Neuron (in vitro differentiated cells): ENCODE measurements at regions not wholly inside any gene's neighbourhood (a gene's known extent, or its start where the extent isn't known, plus 50 kb on each side); places are given as distances from the start of the nearest gene placed in this dataset.

ENCODE experiments used
- H2AFZ ChIP-seq: one replicate; pipeline ENCODE4 v1.6.1; 2013; ENCODE audit warnings: low read depth, mild to moderate bottlenecking, inconsistent platforms, low read length, moderate library complexity
- H3K27me3 ChIP-seq: one replicate; pipeline ENCODE4 v1.6.1; 2013; ENCODE audit warnings: low read length; ENCODE audit not compliant: insufficient read depth
- H3K36me3 ChIP-seq: one replicate; pipeline ENCODE4 v1.6.1; 2013; ENCODE audit warnings: low read length; ENCODE audit not compliant: insufficient read depth
- H3K4me1 ChIP-seq: one replicate; pipeline ENCODE4 v1.6.1; 2013; ENCODE audit warnings: low read length; ENCODE audit not compliant: insufficient read depth
- H3K4me3 ChIP-seq: 2 replicates; pipeline ENCODE4 v1.5.1; 2013; ENCODE audit warnings: mild to moderate bottlenecking, low read length, moderate library complexity
- H3K9me3 ChIP-seq: one replicate; pipeline ENCODE4 v1.6.1; 2013; ENCODE audit warnings: low read length

DNA sequence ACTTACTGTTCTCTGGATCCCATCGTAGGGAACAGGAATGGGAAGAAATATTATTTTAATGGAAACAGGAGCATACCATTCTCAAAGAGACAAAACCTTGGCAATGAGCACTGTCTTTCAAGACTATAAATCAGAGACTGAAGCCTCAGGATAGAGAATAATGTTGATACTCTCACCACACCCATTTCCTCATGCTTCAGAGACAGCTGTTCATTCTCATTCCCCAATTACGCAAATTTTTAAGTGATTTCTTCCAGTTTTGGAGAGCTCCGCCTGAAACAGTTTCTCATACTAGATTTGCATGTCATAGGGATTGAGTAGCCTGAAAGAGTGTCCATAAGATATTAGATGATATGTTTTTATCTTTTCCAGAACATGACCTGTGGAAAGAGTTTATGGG, 290.5 kb upstream of the RASA1 start:
- Histone ChIP-seq H2AFZ (no peak overlapping the region), H3K27me3 (no peaks in the 10 kb centered on the region), H3K36me3 (no peaks in the 10 kb centered on the region), H3K9me3 (no peaks in the 10 kb centered on the region), H3K4me1 (no peaks in the 10 kb centered on the region), H3K4me3 (no peak overlapping the region)

DNA sequence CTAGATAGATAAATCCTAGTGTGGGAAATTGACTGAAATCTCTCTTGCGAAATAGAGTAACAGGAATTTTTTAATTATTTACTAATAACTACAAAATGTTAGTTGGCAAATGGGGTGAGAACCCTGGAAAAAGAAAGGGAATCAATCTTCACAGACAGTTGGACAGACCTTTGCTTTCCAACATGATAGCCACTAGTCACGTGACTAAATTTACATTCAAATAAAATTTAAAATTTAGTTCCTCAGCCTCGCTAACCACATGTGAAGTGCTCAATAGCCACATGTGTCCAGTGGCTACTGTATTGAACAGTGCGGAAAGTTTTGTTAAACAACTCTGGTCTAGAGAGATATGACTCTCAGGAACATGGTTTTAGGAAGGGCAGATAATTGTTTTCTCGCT, 289.9 kb upstream of the RASA1 start:
- Histone ChIP-seq H3K27me3 (no peaks in the 10 kb centered on the region), H3K4me1 (no peaks in the 10 kb centered on the region), H3K9me3 (no peaks in the 10 kb centered on the region), H3K36me3 (no peaks in the 10 kb centered on the region), H3K4me3 (no peak overlapping the region), H2AFZ (no peak overlapping the region)

DNA sequence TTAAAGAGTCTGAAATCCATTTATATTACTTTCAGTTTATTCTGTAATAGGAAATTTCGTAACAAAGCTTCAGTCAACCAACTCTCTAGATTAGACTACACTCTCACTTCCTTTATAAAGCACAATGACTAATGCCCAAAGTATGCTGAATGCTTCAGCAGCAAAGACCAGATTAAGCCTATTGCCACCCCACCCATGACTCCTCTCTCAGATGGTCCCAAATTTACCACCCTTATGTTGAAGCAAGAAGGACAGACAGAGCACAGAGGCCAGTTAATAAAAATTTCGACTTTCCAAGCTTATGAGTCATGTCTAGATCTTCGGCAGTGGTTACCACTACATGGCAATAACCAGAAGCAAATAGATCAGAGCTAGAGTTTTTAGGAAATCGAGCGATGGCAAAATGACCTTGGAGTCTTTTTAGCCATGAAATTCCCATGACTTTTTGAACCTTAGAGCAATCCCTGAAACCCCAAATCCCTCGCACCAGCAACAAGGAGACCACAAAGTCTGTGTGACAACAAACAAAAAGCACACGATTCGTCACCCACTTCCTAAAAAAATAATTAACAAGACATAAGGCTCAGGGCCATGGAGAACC, 287.8 kb upstream of the RASA1 start:
- Histone ChIP-seq H3K9me3 (no peaks in the 10 kb centered on the region), H3K27me3 (no peaks in the 10 kb centered on the region), H3K4me3 (no peak overlapping the region), H2AFZ (no peak overlapping the region), H3K4me1 (no peaks in the 10 kb centered on the region), H3K36me3 (no peaks in the 10 kb centered on the region)

DNA sequence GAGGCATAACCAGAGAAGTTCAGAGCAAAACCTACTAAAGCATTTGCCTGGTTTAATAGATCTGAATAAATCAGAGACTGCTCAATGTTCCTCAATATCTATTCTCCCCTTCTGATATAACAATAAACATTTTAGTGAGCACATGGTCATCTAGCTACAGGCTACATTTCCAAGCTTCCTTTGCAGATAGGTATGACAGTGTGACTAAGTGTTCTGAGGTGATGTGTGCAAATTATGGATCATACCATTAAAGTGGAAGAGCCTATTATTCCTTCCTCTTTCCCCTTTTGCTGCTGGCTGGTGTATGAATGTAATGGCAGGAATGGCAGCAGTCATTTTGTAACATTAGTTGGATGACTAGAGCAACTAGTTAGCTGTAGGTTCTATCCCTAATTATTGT, 285.8 kb upstream of the RASA1 start:
- Histone ChIP-seq H3K36me3 (no peaks in the 10 kb centered on the region), H3K9me3 (no peaks in the 10 kb centered on the region), H2AFZ (no peak overlapping the region), H3K4me1 (no peaks in the 10 kb centered on the region), H3K27me3 (no peaks in the 10 kb centered on the region), H3K4me3 (no peak overlapping the region)

DNA sequence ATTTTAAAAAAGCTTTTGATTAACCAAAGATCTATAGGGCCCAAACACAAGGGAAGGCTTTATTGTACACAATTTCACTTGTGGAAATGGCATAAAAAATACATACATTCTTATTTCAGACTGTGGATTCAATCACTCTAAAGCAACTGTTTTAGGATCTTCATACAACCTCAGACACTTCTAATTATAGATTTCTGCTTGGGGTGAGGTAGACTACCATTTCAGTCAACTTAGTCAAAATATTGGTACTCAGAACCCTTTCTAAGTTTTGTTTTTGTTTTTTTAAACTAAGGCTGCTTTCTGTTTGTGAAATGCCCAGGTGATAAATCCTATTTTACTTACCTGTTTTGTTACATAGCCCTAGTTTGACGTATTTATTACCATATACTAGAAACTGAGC, 284.5 kb upstream of the RASA1 start:
- Histone ChIP-seq H3K9me3 (no peaks in the 10 kb centered on the region), H3K4me3 (no peak overlapping the region)

DNA sequence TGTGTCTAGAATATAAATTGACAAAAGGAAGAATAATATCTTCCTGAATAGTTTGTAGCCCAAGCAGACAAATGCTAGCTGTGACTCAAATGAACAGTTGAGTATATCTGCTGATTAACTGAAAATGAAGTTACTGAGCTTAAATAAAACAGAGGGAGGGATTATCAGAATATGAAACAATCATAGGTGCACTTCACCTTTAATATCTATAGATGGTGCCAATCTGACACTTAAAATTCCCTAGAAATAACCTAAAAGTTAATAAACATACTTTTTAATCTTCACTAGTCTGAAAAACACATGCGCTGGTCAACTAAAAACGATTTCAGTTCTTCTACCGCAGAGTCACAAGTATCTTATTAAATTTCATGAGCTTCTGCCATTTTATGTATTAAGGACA, 280.8 kb upstream of the RASA1 start:
- H3K4me1 ChIP-seq, result no peaks in the 10 kb centered on the region
- H3K9me3 ChIP-seq, result no peaks in the 10 kb centered on the region
- no peak overlapping the region for H2AFZ ChIP-seq
- no peaks in the 10 kb centered on the region for H3K27me3 ChIP-seq
- H3K36me3 ChIP-seq, result no peaks in the 10 kb centered on the region
- no peak overlapping the region for H3K4me3 ChIP-seq

More for the DNA sequence above, 284.5 kb upstream of the RASA1 start:
- Histone ChIP-seq H3K4me1 (no peaks in the 10 kb centered on the region), H3K36me3 (no peaks in the 10 kb centered on the region), H3K27me3 (no peaks in the 10 kb centered on the region), H2AFZ (no peak overlapping the region)

DNA sequence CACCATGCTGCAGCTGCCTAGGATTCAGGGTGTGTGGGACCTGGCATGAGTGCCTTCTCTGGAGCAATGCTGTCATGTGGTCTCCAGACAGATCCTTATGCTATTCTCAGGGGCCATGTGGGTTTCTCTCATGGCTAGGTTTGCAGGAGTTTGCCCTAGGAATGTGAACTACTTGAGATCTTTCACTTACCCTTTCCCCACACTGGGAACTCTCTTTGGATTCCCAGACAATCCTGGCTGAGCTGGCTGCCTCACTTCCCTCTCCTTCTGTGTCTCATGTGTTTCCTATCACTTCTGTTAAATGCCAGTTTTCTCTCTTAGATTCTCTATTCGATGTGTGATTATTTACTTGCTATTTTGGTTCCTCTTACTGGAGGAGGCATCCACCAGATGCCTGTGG, 270.2 kb upstream of the RASA1 start:
- Histone ChIP-seq H3K4me3 (no peak overlapping the region), H2AFZ (no peak overlapping the region), H3K4me1 (no peaks in the 10 kb centered on the region), H3K27me3 (no peaks in the 10 kb centered on the region), H3K36me3 (no peaks in the 10 kb centered on the region), H3K9me3 (no peaks in the 10 kb centered on the region)

DNA sequence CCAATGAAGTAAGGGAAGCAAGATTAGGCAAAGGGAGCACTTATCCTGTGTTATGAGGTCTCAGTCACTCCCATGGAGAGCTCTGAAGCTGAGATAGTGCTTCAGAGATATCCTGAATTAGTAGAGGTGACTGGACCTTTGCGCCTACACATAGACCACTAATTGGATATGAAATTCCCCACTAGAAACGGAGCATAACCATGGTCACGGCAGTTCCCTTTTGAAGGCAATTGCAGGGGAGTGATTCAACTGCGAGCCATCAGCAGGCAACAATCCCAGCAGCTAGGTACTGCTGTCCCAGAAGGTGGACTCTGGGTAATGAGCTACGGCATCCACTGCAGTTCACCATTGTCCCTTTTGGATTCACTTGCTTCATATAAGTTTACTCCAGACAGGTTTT, 267.7 kb upstream of the RASA1 start:
- no peaks in the 10 kb centered on the region for H3K27me3 ChIP-seq
- H3K4me1 ChIP-seq, result no peaks in the 10 kb centered on the region
- no peaks in the 10 kb centered on the region for H3K9me3 ChIP-seq
- H3K36me3 ChIP-seq, result no peaks in the 10 kb centered on the region
- H2AFZ ChIP-seq, result no peak overlapping the region
- H3K4me3 ChIP-seq, result no peak overlapping the region

DNA sequence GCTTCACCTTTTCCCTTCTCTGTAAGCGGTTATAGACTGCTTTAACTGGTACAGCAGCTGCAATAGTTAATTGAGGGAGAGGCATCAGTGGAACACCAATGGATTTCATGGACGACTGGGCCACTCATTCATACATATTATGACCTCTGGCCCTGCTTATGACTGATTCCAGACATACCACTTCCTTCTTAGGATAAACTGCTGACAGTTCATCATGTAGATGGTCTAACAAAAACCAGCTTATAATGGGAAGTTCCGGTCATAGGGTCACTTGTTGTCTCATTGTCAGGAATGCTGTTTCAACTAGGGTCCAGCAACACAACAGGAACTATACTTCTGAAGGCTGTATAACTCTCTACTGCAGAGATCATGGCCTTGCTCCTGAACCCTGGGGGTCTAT, 265.2 kb upstream of the RASA1 start:
- no peaks in the 10 kb centered on the region for H3K9me3 ChIP-seq
- no peak overlapping the region for H3K4me3 ChIP-seq
- no peak overlapping the region for H2AFZ ChIP-seq
- no peaks in the 10 kb centered on the region for H3K4me1 ChIP-seq
- H3K27me3 ChIP-seq, result no peaks in the 10 kb centered on the region
- H3K36me3 ChIP-seq, result no peaks in the 10 kb centered on the region

DNA sequence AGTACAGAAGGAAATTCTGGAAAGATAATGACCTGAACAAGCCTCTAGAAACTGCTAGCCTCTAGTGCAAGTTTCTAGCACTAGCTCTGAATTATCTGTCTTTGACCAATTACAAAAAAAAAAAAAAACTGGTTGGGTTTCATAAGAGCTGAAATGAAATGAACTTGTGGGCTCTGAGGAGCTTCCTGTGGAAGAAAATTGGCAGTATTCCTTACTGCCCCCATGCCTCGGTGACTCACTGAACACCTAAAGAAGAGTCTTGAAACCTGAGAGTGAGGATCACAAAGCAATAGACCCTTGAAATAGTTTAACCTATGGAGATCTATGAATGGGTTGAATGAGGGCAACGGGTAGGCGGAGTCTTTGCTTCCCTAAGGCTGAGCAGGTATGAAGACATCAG, 263.6 kb upstream of the RASA1 start:
- Histone ChIP-seq H3K36me3 (no peaks in the 10 kb centered on the region), H3K4me1 (no peaks in the 10 kb centered on the region), H3K27me3 (no peaks in the 10 kb centered on the region), H3K9me3 (no peaks in the 10 kb centered on the region), H3K4me3 (no peak overlapping the region), H2AFZ (no peak overlapping the region)

DNA sequence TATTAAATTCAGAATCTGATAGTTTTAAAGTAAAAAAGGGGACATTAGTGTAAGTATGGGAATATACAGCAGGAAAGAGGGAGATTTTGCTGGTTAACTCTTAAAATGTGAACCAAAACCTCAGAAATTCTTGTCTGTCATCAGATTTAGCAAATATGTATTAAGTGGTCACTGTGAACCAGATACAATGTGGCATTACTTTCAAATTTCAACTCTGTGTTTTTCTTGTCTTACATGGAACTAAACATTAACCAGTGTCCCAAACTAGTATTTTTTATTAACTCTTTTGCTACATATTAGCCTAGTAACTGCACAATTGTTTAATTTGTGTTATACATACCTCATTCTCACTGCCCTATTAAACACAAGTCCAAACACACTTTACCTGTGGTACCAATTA, 259.9 kb upstream of the RASA1 start:
- no peaks in the 10 kb centered on the region for H3K9me3 ChIP-seq
- no peaks in the 10 kb centered on the region for H3K27me3 ChIP-seq
- no peaks in the 10 kb centered on the region for H3K4me1 ChIP-seq
- no peaks in the 10 kb centered on the region for H3K36me3 ChIP-seq
- H2AFZ ChIP-seq, result no peak overlapping the region
- no peak overlapping the region for H3K4me3 ChIP-seq

DNA sequence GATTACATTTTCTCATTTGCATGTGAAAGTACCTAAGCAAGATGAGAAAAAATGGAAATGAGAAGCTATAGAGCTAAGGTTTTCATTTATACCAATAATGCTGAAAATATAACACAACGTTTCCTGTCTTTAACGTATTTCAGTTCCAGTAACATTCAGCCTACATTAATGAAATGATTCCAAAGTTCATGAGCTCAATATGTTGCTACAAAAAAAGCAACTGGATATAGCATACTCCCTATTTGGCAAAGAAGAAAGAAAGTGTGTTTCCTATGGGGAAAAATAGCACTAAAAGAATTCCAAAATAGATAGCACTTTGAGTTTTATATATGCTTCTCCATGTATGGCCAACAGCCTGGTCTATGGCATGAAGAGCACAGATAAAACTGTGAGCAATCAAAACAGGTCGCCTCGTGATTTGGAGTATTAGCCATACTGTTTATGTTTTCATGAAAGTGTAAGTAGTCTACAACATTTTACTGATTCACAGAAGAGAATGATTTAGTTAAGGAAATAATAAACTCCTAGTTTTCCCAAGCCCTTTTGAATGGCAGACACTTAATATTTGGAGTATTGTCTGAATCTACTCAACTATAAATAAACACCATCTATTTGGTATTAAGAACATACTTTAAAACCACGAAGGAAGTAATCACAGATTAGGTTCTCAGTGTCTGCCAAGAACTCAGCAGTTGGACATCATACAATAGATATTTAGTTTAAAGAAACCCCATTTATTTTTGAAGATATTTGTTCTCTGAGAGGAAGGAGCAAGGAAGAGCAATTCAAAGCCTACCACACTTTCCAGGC, 258.7 kb upstream of the RASA1 start:
- Histone ChIP-seq H2AFZ (no peak overlapping the region), H3K9me3 (no peaks in the 10 kb centered on the region), H3K4me3 (no peak overlapping the region), H3K36me3 (no peaks in the 10 kb centered on the region), H3K27me3 (no peaks in the 10 kb centered on the region), H3K4me1 (no peaks in the 10 kb centered on the region)

DNA sequence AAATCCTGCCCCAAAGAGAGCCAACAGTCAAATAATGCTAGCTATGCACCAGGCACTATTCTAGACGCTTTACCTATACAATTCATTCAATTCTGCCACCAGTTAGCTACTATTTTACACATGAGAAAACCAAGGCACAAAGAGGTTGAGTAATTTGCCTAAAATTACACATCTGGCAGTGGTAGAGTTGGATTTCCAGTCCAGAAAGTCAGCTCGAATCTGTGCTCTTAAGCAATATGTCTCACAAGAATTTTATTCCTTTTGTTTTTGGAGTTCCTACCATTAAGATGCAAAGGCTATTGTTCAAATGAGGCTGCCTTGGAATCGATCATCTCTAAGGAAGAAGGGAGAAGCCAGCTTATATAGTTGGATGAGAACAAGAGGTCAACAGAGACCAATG, 256.9 kb upstream of the RASA1 start:
- Histone ChIP-seq H3K4me3 (no peak overlapping the region), H3K9me3 (no peaks in the 10 kb centered on the region), H3K4me1 (no peaks in the 10 kb centered on the region), H3K27me3 (no peaks in the 10 kb centered on the region), H3K36me3 (no peaks in the 10 kb centered on the region), H2AFZ (no peak overlapping the region)

DNA sequence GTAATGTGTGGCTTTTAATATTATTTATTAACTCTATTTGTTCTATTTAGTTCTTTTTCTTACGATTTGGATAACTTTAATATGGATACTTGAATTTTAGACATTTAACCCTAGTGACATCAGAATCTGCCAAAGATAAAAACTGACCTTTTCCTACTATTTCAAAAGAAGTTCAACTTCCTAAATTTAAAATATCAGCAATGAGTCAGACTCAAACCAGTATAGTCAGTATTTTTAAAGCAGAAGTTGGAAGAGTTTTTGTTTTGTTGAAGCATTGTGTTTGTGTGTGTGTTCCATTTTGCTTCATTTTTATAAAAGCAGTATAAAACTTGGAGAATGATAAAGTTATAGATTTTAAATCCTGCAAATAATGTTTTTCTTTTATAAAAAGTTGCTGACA, 251.8 kb upstream of the RASA1 start:
- Histone ChIP-seq H3K9me3 (no peaks in the 10 kb centered on the region), H3K27me3 (no peaks in the 10 kb centered on the region), H2AFZ (no peak overlapping the region), H3K4me1 (no peaks in the 10 kb centered on the region), H3K36me3 (no peaks in the 10 kb centered on the region), H3K4me3 (no peak overlapping the region)
